Lung microvascular endothelial cell (primary cell): ENCODE measurements at regions not wholly inside any gene's neighbourhood (a gene's known extent, or its start where the extent isn't known, plus 50 kb on each side); places are given as distances from the start of the nearest gene placed in this dataset.
"Not testable (repeated sequence)": the region's sequence is repeated elsewhere in the genome, so short reads cannot be mapped to it uniquely, and the experiment has no call there.

Experiments used
- DNase-seq, 2 donors: peaks; one replicate each; pipeline versions ENCODE4 v3.0.0 to v3.0.0-alpha.2; 2010; ENCODE audit warnings: low read depth in 2 of 2

GRCh38 chr3:82509106-82509842 is 747.8 kb upstream of the GBE1 start:
- no peak for DNase-seq

GRCh38 chr3:82506204-82506603 is 744.8 kb upstream of the GBE1 start:
- DNase-seq, result no peak

- no peak for DNase-seq
Observed at GRCh38 chr3:82505079-82505756, 743.8 kb upstream of the GBE1 start.

DNA sequence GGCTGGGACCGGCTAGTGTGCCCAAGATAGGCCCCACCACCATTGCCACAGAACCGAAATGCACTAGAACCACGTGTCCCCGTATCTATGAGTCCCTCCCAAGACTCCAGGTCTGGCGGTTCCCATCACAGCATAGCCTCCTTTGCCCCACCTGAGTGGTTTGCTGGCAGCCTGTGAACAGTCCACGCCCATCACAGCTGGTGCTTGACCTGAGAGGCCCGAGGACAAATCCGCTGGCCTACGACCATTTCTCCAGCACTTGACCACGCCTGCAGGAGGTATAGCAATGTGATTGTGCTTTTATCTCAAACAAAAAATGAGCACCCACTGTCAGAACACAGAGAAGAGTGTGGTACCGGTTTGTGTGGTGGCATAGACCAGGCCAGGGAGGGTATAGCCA is 736.7 kb upstream of the GBE1 start:
- no peak for DNase-seq

- DNase-seq, result no peak
Observed at GRCh38 chr3:82496890-82497560, 735.6 kb upstream of the GBE1 start.

- no peak for DNase-seq
Observed at GRCh38 chr3:82495655-82496054, 734.2 kb upstream of the GBE1 start.

DNA sequence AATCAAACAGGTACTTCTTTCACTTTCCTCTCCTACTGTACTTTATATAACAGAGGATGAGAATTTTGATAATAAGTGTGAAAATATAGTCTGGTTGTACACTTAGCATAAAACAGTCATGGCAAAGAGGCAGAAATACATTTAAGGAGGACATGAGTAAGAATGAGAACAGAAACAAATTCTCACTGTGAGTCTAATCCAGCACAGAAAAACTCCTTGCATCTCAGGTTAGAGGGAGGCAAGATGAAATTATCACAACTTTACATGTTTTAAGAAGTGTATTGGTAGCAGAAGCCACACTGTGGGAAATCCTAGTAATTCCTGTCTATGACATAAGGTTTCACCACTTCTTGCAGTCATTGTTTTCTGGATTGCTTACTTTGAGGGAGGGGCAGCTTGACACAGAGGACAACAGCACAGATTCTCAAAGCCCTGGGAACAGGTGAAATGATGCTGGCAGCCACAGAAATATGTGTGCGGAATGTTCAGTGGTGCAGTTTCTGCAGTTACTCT is 733.6 kb upstream of the GBE1 start:
- DNase-seq, result no peak

GRCh38 chr3:82493858-82494257 is 732.4 kb upstream of the GBE1 start:
- no peak for DNase-seq

DNA sequence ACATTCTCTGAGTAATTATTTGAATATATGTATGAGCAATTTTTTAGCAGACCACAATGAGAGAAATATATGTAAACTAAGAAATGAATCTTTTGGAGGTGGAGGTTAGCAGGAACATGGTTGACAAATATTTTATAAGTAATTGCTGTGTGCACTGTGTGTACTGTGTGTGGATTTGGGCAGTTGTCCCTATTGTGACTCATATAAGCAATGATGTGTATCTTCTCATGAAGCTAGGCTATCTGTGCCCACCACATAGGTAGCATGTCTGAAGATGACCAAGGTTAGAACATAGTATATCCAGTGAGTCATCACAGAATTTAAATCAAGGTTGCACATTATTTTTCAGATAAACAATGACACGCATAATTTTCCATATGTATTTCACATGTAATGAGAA is 713.9 kb upstream of the GBE1 start:
- DNase-seq, result no peak

GRCh38 chr3:82474711-82475110 is 713.3 kb upstream of the GBE1 start:
- DNase-seq, result no peak

DNA sequence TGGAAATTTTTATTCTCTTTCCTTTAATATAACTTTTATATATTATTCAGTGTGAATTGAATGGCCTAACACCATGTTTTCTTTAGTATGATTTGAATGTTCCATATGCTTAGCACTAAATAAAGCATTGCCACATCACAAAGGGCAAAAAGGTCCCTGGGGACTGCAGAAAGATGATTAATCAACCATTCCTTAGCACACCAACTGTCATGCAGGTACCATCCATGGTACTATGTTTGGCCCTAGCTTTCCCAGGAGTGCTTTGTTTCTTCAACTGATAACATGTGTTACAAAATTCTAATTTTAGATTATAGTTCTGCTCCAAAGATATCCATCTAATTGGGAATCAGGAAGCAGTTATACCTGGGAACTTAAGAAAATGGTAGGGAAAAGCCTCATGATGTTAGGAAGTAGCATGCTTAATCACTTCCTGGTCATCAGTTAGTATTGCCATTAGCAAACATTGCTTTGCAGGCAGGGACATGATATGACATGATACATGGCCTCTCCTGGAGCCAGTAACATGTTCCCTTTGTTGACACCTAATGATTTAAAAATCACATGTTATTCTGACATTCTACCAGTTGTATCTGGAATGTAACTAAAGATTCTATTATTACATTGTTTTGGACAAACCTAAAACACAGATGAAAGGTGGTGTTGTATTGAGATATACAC is 712.6 kb upstream of the GBE1 start:
- no peak for DNase-seq

DNA sequence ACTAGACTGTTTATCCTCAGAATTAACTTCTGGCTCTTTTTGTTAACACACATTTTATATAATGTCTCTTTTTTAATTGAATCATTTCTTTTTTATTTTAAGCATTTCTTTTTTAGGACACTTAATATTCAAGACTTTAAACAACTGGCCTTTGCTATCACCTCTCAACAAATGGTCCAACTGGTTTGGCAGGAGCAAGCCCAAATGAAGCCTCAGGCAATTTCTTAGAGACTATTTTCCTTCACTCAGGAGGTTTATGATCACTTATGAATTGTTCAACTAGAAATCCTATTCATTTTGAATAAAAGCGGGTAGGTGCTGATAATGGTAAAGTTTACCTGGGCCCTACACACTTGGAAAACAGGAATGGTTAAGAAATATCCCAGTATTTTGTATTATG is 705.6 kb upstream of the GBE1 start:
- no peak for DNase-seq

DNA sequence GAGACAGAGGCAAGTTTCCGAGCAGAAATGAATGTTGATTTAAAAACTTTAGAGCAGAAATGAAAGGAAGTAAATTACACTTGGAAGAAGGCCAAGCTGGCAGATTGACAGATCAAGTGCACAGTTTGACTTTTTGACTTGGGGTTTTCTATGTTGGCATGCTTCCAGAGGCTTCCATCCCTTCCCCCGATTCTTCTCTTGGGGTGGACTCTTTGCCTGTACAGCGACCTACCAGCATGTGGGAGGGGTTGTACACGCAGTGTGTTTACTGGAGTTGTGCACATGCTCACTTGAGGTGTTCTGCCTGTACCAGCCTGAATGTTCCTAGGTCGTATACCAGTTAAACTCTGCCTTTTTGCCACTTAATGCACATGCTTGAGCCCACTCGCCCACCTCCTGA is 701.5 kb upstream of the GBE1 start:
- DNase-seq, result peak; percentile 0

- no peak for DNase-seq
Observed at GRCh38 chr3:82461049-82461889, 699.8 kb upstream of the GBE1 start.

GRCh38 chr3:82448320-82448719 is 686.9 kb upstream of the GBE1 start:
- DNase-seq, result no peak

- not testable (repeated sequence) for DNase-seq
Observed at GRCh38 chr3:82428821-82429220, 667.4 kb upstream of the GBE1 start.

DNA sequence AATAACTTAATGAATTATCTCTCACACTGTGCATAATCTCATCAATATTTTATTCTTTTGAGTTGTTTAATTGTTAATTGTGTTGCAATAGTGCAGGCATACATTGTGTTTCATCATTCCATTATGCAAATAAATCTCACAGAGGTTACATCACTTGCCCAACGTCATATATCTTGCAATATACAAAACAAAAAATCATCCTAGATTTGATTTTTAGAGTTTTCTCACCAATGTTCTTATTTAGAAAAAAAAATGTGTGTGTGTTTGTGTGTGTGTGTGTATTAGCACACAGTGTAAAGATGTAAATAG is 662.5 kb upstream of the GBE1 start:
- DNase-seq, result no peak

DNA sequence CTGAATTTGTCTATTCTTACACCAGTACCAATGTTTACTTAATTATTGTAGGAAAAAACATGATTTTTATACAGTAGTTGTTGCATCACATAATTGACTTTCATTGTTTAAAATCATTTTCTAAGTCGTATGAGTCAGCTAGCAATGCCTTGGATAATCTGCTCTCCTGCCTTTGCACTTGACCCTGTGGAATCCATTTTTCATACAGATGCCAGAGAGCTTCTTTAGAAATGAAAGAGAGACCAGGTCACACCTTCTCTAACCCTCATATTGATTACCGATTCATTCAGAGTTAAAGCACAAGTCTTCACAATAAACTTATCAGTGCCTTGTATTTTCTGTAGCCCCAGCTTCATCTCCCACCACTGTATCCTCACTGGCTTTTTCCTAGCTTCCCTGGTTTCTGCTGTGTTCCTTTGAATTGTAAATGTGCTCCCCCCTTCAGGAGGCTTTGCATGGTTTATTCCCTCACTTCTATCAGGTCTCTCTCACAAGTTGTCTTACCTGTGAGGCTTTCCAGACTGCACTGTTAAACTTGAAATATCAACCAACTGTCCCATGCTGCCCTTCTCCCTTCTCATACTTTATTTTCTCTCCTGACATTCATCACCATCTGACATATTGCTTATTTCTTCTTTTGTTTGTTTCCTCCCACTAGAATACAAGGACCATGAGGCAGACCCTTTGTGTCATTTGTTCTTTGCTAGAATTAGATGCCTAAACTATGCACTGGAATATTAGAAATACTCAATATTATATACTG is 662.0 kb upstream of the GBE1 start:
- no peak for DNase-seq

DNA sequence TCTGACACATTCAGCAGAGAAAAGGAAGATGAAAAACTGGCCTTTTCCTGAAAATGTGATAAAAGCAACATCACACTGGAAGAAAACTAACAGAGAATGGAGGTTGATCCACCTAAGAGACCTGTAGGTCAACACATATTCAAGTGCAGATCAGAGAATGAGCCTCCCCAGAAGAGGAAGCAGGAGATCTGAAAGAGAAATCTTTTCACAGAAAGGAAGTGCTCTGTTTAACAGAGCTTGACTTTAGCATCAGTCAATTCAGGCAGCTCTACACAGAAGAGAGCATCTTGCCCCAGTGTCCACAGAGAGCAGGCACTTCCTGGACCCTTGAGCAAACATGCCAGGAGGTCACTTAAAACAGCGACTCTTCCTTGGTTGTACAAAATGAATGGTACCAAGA is 655.4 kb upstream of the GBE1 start:
- DNase-seq, result no peak

DNA sequence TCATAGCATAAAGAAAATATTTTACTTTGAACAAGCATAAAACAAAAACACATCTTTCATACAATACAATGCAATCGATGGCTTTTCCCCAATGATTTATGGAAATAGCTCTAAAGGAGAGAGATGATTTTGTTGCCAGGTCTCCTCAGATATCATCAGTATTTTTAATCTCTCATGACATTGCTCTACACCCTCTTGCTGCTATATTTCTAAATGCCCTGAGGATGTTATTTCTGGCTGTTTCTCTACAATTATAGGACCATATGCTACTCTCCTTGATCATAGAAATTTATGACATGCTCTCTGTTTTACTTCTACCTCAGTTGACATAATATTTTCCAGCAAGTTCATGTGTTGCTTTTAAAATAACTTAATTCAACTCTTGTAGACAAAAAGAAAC is 654.9 kb upstream of the GBE1 start:
- no peak for DNase-seq

GRCh38 chr3:82413171-82413570 is 651.7 kb upstream of the GBE1 start:
- DNase-seq, result no peak
